ENCODE measurements at regions not wholly inside any gene's neighbourhood (a gene's known extent, or its start where the extent isn't known, plus 50 kb on each side); places are given as distances from the start of the nearest gene placed in this dataset.

GRCh38 chr10:42935466-42935865, 141.4 kb upstream of the RET start:
- no peak overlapping the region for H3K4me2 ChIP-seq (ENCODE audit: control insufficient read depth, extremely low read depth, insufficient read depth, low read depth, low read length)
- no peaks in the 10 kb centered on the region for H3K4me1 ChIP-seq (ENCODE audit: control insufficient read depth, extremely low read depth, insufficient read depth, low read length)
- no peaks in the 10 kb centered on the region for H3K9me1 ChIP-seq (ENCODE audit: control insufficient read depth, extremely low read depth, insufficient read depth, low read length)
- FAIRE-seq (no peak), DNase-seq (ENCODE audit: low read depth, low spot score) (no peak)
- H2AFZ ChIP-seq (ENCODE audit: control insufficient read depth, low read length) = no peak overlapping the region
- H3K9ac ChIP-seq (ENCODE audit: control insufficient read depth, extremely low read depth, insufficient read depth, low read length) = no peak overlapping the region
- H4K20me1 ChIP-seq (ENCODE audit: control insufficient read depth, extremely low read depth, insufficient read depth, low read length) = no peaks in the 10 kb centered on the region
- H3K9me3 ChIP-seq (ENCODE audit: control insufficient read depth, low read depth, low read length) = no peaks in the 10 kb centered on the region
- dilution Hi-C loops (cut with MboI; ENCODE audit: extremely low pct_ligation_motif_present, low sequenced_read_pairs) = no loop called here
- no peak overlapping the region for H3K4me3 ChIP-seq (ENCODE audit: control insufficient read depth in 2 of 3, extremely low read depth in 1 of 3, insufficient read depth in 2 of 3, low read depth in 1 of 3, low read length in 3 of 3)
- H3K27ac ChIP-seq (ENCODE audit: control insufficient read depth, insufficient read depth, low read length) = no peak overlapping the region
- peaks cover 26% of the 10 kb centered on the region for H3K27me3 ChIP-seq (ENCODE audit: control insufficient read depth, extremely low read depth, insufficient read depth, low read length)
- TF ChIP-seq CTCF (optimal IDR thresholded peaks at IDR 0.05 in 1 of 3, IDR thresholded peaks at IDR 0.05 in 1 of 3, conservative IDR thresholded peaks at IDR 0.05 in 1 of 3; ENCODE audit: extremely low read depth in 1 of 3, insufficient read depth in 2 of 3, low read length in 3 of 3) = no peak
- no peak for TF ChIP-seq EZH2 (IDR thresholded peaks at IDR 0.05; ENCODE audit: low read length)
- no peaks in the 10 kb centered on the region for H3K79me2 ChIP-seq (ENCODE audit: control insufficient read depth, insufficient read depth, low read length)
- H3K36me3 ChIP-seq (ENCODE audit: control insufficient read depth in 2 of 2, extremely low read depth in 1 of 2, insufficient read depth in 2 of 2, low read length in 2 of 2) = no peaks in the 10 kb centered on the region

GRCh38 chr10:42936580-42936979, 140.3 kb upstream of the RET start:
- H4K20me1 ChIP-seq (ENCODE audit: control insufficient read depth, extremely low read depth, insufficient read depth, low read length) = no peaks in the 10 kb centered on the region
- no peaks in the 10 kb centered on the region for H3K9me1 ChIP-seq (ENCODE audit: control insufficient read depth, extremely low read depth, insufficient read depth, low read length)
- FAIRE-seq (no peak), DNase-seq (ENCODE audit: low read depth, low spot score) (no peak)
- no peaks in the 10 kb centered on the region for H3K9me3 ChIP-seq (ENCODE audit: control insufficient read depth, low read depth, low read length)
- dilution Hi-C loops (cut with MboI; ENCODE audit: extremely low pct_ligation_motif_present, low sequenced_read_pairs) = no loop called here
- H3K27ac ChIP-seq (ENCODE audit: control insufficient read depth, insufficient read depth, low read length) = no peak overlapping the region
- H3K4me1 ChIP-seq (ENCODE audit: control insufficient read depth, extremely low read depth, insufficient read depth, low read length) = no peaks in the 10 kb centered on the region
- H3K9ac ChIP-seq (ENCODE audit: control insufficient read depth, extremely low read depth, insufficient read depth, low read length) = no peak overlapping the region
- no peak overlapping the region for H3K4me2 ChIP-seq (ENCODE audit: control insufficient read depth, extremely low read depth, insufficient read depth, low read depth, low read length)
- H2AFZ ChIP-seq (ENCODE audit: control insufficient read depth, low read length) = no peak overlapping the region
- H3K4me3 ChIP-seq (ENCODE audit: control insufficient read depth in 2 of 3, extremely low read depth in 1 of 3, insufficient read depth in 2 of 3, low read depth in 1 of 3, low read length in 3 of 3) = no peak overlapping the region
- H3K36me3 ChIP-seq (ENCODE audit: control insufficient read depth in 2 of 2, extremely low read depth in 1 of 2, insufficient read depth in 2 of 2, low read length in 2 of 2) = no peaks in the 10 kb centered on the region
- peaks cover 26% of the 10 kb centered on the region for H3K27me3 ChIP-seq (ENCODE audit: control insufficient read depth, extremely low read depth, insufficient read depth, low read length)
- TF ChIP-seq CTCF (optimal IDR thresholded peaks at IDR 0.05 in 1 of 3, IDR thresholded peaks at IDR 0.05 in 1 of 3, conservative IDR thresholded peaks at IDR 0.05 in 1 of 3; ENCODE audit: extremely low read depth in 1 of 3, insufficient read depth in 2 of 3, low read length in 3 of 3) = no peak
- TF ChIP-seq EZH2 (IDR thresholded peaks at IDR 0.05; ENCODE audit: low read length) = no peak
- no peaks in the 10 kb centered on the region for H3K79me2 ChIP-seq (ENCODE audit: control insufficient read depth, insufficient read depth, low read length)
